ENCODE measurements at regions not wholly inside any gene's neighbourhood (a gene's known extent, or its start where the extent isn't known, plus 50 kb on each side); places are given as distances from the start of the nearest gene placed in this dataset.

DNA sequence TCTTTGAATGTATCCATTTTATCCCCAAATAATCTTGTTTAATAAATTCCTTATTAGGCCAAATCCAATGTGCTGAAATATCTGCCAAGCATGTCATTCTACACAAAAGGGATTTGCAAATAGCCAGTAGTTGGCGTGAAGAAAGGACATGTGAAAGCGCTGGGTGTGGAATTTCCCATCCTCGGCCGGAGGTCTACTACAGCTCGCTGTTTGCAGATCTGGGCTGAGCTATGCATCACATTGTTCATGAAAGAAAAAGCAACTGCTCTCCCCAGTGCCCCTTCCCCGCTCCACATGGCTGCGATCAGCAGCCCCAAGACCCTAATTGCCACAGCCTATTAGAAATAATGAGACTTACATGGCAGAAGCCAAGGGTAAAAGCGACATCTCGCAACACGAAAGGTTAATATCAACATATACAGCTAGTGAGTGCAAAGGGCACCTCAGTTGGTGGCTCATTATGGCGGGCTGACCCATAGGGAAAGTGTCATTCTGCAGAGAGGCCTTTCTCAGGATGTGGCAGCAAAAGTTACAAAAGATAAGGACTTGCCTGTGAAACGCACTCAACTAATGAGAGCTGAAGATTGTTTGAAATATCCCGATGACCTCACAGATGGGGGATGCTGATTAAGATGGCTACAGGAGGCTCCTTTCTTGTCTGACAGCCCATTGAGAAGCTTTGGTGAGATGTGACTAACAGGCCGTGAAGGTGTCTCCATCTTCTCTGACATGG, 126.9 kb upstream of the CYP1B1 start:
- Histone ChIP-seq H3K27ac (no peak overlapping the region), H3K9me3 (no peaks in the 10 kb centered on the region), H3K36me3 (no peaks in the 10 kb centered on the region), H3K27me3 (no peaks in the 10 kb centered on the region), H3K4me3 (no peak overlapping the region), H3K4me1 (no peaks in the 10 kb centered on the region)
- no peak for ATAC-seq
- TF ChIP-seq, protein P1, sequence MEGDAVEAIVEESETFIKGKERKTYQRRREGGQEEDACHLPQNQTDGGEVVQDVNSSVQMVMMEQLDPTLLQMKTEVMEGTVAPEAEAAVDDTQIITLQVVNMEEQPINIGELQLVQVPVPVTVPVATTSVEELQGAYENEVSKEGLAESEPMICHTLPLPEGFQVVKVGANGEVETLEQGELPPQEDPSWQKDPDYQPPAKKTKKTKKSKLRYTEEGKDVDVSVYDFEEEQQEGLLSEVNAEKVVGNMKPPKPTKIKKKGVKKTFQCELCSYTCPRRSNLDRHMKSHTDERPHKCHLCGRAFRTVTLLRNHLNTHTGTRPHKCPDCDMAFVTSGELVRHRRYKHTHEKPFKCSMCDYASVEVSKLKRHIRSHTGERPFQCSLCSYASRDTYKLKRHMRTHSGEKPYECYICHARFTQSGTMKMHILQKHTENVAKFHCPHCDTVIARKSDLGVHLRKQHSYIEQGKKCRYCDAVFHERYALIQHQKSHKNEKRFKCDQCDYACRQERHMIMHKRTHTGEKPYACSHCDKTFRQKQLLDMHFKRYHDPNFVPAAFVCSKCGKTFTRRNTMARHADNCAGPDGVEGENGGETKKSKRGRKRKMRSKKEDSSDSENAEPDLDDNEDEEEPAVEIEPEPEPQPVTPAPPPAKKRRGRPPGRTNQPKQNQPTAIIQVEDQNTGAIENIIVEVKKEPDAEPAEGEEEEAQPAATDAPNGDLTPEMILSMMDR (IDR thresholded peaks at IDR 0.05) = no peak
- intact Hi-C loops (cut with DNase I) = no loop called here
- DNase-seq = no peak

DNA sequence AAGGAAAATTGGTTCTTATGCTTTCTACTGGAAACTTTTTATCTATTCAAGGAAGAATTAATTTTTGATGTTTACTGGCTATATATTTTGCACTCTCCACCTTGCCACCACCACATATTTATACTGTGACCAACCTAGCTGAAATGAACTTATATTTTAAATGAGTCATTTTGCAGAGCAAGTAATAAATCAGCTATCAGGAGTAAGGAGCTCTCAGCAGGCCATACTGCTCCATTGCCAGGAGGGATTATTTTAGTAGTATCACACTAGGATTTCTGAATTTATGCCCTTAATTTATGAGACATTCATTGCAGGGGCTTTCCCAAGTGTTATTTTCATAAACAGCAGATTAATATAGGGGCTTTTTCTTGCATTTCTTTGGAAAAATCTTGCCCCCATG, 125.8 kb upstream of the CYP1B1 start:
- Histone ChIP-seq H3K4me1 (no peaks in the 10 kb centered on the region), H3K27me3 (no peaks in the 10 kb centered on the region), H3K4me3 (no peak overlapping the region), H3K36me3 (no peaks in the 10 kb centered on the region), H3K9me3 (no peaks in the 10 kb centered on the region), H3K27ac (no peak overlapping the region)
- DNase-seq (no peak), ATAC-seq (no peak)
- intact Hi-C loops (cut with DNase I) = no loop called here
- TF ChIP-seq, protein P1 (IDR thresholded peaks at IDR 0.05) = no peak

DNA sequence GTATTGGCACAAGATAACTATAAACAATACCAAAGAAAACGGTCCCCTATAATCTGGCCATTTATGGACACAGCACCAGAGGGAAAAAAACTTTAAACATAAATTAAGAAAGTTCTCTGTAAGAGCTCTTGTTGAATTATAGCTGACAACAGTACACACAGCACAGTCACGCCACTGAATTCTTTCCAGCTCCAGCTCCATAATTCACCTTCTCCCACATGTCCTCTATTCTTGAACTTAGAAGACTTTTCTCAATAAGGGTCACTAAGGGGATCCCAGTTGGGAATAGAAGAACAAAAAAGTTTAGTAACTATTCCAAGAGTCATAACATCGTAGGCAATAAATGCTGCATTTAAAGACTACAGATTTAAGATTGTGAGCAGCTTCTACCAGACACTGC, 124.6 kb upstream of the CYP1B1 start:
- H3K27ac ChIP-seq = no peak overlapping the region
- no peaks in the 10 kb centered on the region for H3K36me3 ChIP-seq
- no peaks in the 10 kb centered on the region for H3K9me3 ChIP-seq
- no peak for DNase-seq
- no peaks in the 10 kb centered on the region for H3K4me1 ChIP-seq
- TF ChIP-seq, protein P1 (IDR thresholded peaks at IDR 0.05) = no peak
- H3K27me3 ChIP-seq = no peaks in the 10 kb centered on the region
- intact Hi-C loops (cut with DNase I) = no loop called here
- ATAC-seq = no peak
- H3K4me3 ChIP-seq = no peak overlapping the region

DNA sequence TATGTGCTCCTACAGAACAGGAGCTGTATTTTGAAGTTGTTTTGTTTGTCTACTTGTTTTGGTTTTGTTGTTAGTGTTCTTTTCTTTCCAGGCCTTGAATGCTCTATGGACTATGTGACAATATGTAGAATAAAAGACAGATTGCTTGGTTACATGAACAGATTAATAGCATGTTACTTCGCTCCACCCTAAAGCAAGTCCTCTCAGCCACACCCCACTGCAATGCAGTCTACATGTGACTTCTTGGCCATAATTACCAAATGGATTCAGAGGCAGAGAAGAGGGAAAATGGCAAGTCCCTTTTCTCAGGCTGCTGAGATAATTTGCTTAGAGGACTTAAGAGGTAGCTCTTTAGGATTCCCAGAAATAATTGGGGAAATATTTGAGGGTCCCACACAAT, 123.2 kb upstream of the CYP1B1 start:
- intact Hi-C loops (cut with DNase I) = no loop called here
- H3K36me3 ChIP-seq = no peaks in the 10 kb centered on the region
- TF ChIP-seq, protein P1 (IDR thresholded peaks at IDR 0.05) = no peak
- no peak overlapping the region for H3K27ac ChIP-seq
- H3K27me3 ChIP-seq = no peaks in the 10 kb centered on the region
- ATAC-seq (no peak), DNase-seq (no peak)
- no peaks in the 10 kb centered on the region for H3K9me3 ChIP-seq
- H3K4me1 ChIP-seq = no peaks in the 10 kb centered on the region
- no peak overlapping the region for H3K4me3 ChIP-seq

DNA sequence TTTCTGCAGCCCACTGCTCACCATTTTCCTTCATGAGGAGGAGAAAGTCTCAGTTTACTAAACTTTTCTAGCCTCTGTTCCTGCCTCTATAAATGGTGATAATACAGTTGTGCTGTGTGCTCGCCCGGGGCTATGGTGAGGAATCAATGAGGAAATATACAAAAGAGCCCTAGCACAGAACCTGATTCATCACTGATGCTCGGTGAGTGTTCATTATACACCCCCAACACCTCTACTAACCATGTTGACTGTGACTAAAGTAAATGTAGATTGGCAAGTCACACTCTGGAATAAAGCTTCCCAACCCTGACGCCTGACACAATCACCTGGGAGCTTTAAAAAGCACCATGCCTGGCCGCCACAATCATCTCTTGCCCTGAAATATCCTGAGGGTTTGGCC, 118.8 kb upstream of the CYP1B1 start:
- Histone ChIP-seq H3K27me3 (no peaks in the 10 kb centered on the region), H3K9me3 (no peaks in the 10 kb centered on the region), H3K36me3 (no peaks in the 10 kb centered on the region), H3K27ac (no peak overlapping the region), H3K4me3 (no peak overlapping the region), H3K4me1 (no peaks in the 10 kb centered on the region)
- intact Hi-C loops (cut with DNase I) = no loop called here
- ATAC-seq (no peak), DNase-seq (no peak)
- TF ChIP-seq, protein P1 (IDR thresholded peaks at IDR 0.05) = no peak

DNA sequence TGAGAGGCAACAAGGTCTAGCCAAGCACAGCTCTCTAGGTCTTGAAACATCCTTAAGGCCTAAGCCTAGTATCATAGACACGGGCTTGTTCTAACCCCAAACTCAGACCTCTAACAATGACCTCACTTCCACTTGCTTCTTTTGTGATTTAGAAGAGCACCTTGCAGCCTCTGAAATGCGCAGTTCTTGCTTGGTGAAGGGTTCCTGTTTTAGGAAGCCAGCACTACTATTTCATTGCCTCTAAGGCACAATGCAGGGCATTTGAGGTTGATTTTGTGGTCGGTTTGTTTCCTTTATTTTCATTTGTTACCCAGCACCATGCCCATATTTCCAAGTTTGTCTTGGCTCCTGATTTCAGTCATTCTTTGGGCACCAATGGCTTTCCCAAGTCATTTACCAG, 117.0 kb upstream of the CYP1B1 start:
- Histone ChIP-seq H3K4me1 (no peaks in the 10 kb centered on the region), H3K9me3 (no peaks in the 10 kb centered on the region), H3K36me3 (no peaks in the 10 kb centered on the region), H3K27me3 (no peaks in the 10 kb centered on the region), H3K27ac (no peak overlapping the region), H3K4me3 (no peak overlapping the region)
- no peak for ATAC-seq
- intact Hi-C loops (cut with DNase I) = no loop called here
- TF ChIP-seq, protein P1 (IDR thresholded peaks at IDR 0.05) = no peak
- DNase-seq = no peak

Measured in upper lobe of right lung (tissue), 1 donor.